ENCODE measurements at regions not wholly inside any gene's neighbourhood (a gene's known extent, or its start where the extent isn't known, plus 50 kb on each side); places are given as distances from the start of the nearest gene placed in this dataset.

GRCh38 chr2:217741381-217741955 lies 261.3 kb downstream of the TNS1 start:
- TF ChIP-seq, protein P1, sequence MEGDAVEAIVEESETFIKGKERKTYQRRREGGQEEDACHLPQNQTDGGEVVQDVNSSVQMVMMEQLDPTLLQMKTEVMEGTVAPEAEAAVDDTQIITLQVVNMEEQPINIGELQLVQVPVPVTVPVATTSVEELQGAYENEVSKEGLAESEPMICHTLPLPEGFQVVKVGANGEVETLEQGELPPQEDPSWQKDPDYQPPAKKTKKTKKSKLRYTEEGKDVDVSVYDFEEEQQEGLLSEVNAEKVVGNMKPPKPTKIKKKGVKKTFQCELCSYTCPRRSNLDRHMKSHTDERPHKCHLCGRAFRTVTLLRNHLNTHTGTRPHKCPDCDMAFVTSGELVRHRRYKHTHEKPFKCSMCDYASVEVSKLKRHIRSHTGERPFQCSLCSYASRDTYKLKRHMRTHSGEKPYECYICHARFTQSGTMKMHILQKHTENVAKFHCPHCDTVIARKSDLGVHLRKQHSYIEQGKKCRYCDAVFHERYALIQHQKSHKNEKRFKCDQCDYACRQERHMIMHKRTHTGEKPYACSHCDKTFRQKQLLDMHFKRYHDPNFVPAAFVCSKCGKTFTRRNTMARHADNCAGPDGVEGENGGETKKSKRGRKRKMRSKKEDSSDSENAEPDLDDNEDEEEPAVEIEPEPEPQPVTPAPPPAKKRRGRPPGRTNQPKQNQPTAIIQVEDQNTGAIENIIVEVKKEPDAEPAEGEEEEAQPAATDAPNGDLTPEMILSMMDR (IDR thresholded peaks at IDR 0.05): no peak
- TF ChIP-seq POLR2AphosphoS5 (IDR thresholded peaks at IDR 0.05; ENCODE audit: low read depth, low read length) (no peak), SIN3A (IDR thresholded peaks at IDR 0.05; ENCODE audit: borderline replicate concordance, insufficient read depth, low read depth, low read length) (no peak)
- TF ChIP-seq, protein P2, sequence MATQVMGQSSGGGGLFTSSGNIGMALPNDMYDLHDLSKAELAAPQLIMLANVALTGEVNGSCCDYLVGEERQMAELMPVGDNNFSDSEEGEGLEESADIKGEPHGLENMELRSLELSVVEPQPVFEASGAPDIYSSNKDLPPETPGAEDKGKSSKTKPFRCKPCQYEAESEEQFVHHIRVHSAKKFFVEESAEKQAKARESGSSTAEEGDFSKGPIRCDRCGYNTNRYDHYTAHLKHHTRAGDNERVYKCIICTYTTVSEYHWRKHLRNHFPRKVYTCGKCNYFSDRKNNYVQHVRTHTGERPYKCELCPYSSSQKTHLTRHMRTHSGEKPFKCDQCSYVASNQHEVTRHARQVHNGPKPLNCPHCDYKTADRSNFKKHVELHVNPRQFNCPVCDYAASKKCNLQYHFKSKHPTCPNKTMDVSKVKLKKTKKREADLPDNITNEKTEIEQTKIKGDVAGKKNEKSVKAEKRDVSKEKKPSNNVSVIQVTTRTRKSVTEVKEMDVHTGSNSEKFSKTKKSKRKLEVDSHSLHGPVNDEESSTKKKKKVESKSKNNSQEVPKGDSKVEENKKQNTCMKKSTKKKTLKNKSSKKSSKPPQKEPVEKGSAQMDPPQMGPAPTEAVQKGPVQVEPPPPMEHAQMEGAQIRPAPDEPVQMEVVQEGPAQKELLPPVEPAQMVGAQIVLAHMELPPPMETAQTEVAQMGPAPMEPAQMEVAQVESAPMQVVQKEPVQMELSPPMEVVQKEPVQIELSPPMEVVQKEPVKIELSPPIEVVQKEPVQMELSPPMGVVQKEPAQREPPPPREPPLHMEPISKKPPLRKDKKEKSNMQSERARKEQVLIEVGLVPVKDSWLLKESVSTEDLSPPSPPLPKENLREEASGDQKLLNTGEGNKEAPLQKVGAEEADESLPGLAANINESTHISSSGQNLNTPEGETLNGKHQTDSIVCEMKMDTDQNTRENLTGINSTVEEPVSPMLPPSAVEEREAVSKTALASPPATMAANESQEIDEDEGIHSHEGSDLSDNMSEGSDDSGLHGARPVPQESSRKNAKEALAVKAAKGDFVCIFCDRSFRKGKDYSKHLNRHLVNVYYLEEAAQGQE (IDR thresholded peaks at IDR 0.05; ENCODE audit: insufficient read depth in 1 of 2, low read depth in 2 of 2, low read length in 1 of 2): no peak

Data from Panc1 (cell line).